NK-92 treated with Interleukin-12 subunit alpha and Interleukin-12 subunit beta, amount 100 ng/mL, for 24 hours (cell line): ENCODE measurements at regions not wholly inside any gene's neighbourhood (a gene's known extent, or its start where the extent isn't known, plus 50 kb on each side); places are given as distances from the start of the nearest gene placed in this dataset.
"Not testable (repeated sequence)": the region's sequence is repeated elsewhere in the genome, so short reads cannot be mapped to it uniquely, and the experiment has no call there.

Experiments
- DNase-seq: peaks from one replicate; lab custom pipeline; 2025; lab: John Stamatoyannopoulos, UW

GRCh38 chr5:128667751-128668150 lies 129.7 kb upstream of the FBN2 start:
- DNase-seq: no peak

GRCh38 chr5:128668921-128669320 lies 130.9 kb upstream of the FBN2 start:
- DNase-seq: no peak

GRCh38 chr5:128669803-128670202 lies 131.8 kb upstream of the FBN2 start:
- no peak for DNase-seq

GRCh38 chr5:128671943-128672342 lies 133.9 kb upstream of the FBN2 start:
- DNase-seq: no peak

GRCh38 chr5:128673000-128673399 lies 135.0 kb upstream of the FBN2 start:
- no peak for DNase-seq

- DNase-seq: no peak
Measured at GRCh38 chr5:128673411-128673957, 135.4 kb upstream of the FBN2 start.

- no peak for DNase-seq
Measured at GRCh38 chr5:128673970-128674369, 135.9 kb upstream of the FBN2 start.

- DNase-seq: no peak
Measured at GRCh38 chr5:128674837-128675446, 136.9 kb upstream of the FBN2 start.

- DNase-seq: no peak
Measured at GRCh38 chr5:128681096-128681495, 143.1 kb upstream of the FBN2 start.

- no peak for DNase-seq
Measured at GRCh38 chr5:128681764-128682592, 143.9 kb upstream of the FBN2 start.

GRCh38 chr5:128682669-128683068 lies 144.6 kb upstream of the FBN2 start:
- DNase-seq: no peak

- no peak for DNase-seq
Measured at GRCh38 chr5:128684961-128685360, 146.9 kb upstream of the FBN2 start.

GRCh38 chr5:128687930-128688329 lies 149.9 kb upstream of the FBN2 start:
- no peak for DNase-seq

- DNase-seq: no peak
Measured at GRCh38 chr5:128693764-128694163, 155.7 kb upstream of the FBN2 start.

GRCh38 chr5:128695791-128696530 lies 157.9 kb upstream of the FBN2 start:
- DNase-seq: no peak

GRCh38 chr5:128701301-128701700 lies 163.3 kb upstream of the FBN2 start:
- no peak for DNase-seq

GRCh38 chr5:128703322-128703721 lies 165.3 kb upstream of the FBN2 start:
- DNase-seq: no peak

- no peak for DNase-seq
Measured at GRCh38 chr5:128706269-128706668, 168.2 kb upstream of the FBN2 start.

GRCh38 chr5:128708841-128709240 lies 170.8 kb upstream of the FBN2 start:
- DNase-seq: no peak

- DNase-seq: no peak
Measured at GRCh38 chr5:128711216-128711615, 173.2 kb upstream of the FBN2 start.

GRCh38 chr5:128714551-128714950 lies 176.5 kb upstream of the FBN2 start:
- no peak for DNase-seq

- DNase-seq: no peak
Measured at GRCh38 chr5:128722551-128722950, 184.5 kb upstream of the FBN2 start.

- not testable (repeated sequence) for DNase-seq
Measured at GRCh38 chr5:128730021-128730420, 192.0 kb upstream of the FBN2 start.
